OCI-LY7 (cell line): ENCODE measurements at regions not wholly inside any gene's neighbourhood (a gene's known extent, or its start where the extent isn't known, plus 50 kb on each side); places are given as distances from the start of the nearest gene placed in this dataset.

Experiments used
- BruUV-seq: library from RNA; stranded (reverse); fragments of 400-500 nt; replicated peaks from 2 replicates; lab custom pipeline; 2021; lab: Mats Ljungman, UMichigan
- CTCF ChIA-PET: fragments of 300-600 bp; sonication (Branson Sonifier 250); formaldehyde crosslinking; loops from one replicate; lab custom pipeline; 2022; ENCODE audit warnings: antibody characterized with exemption; ENCODE audit not compliant: unreplicated experiment; lab: Charles Lee
- POLR2A ChIA-PET: fragments of 300-600 bp; sonication (Branson Sonifier 250); formaldehyde crosslinking; loops from one replicate; lab custom pipeline; 2022; ENCODE audit warnings: antibody characterized with exemption; lab: Charles Lee
- DNase-seq: peaks from one replicate; pipeline ENCODE4 v3.0.0-alpha.2; 2015; ENCODE audit warnings: low spot score
- H2AFZ ChIP-seq: fragments of 200-600 bp; sonication (generic), shearing (Covaris generic); 2 replicates; pipeline ENCODE4 v1.6.1; 2014; ENCODE audit warnings: mild to moderate bottlenecking, antibody characterized with exemption, low read length, moderate library complexity
- H3K27ac ChIP-seq: fragments of 200-600 bp; sonication (generic); 2 replicates; pipeline ENCODE4 v1.5.1; 2014; ENCODE audit warnings: mixed run types, low read depth, mild to moderate bottlenecking, moderate library complexity, low read length, inconsistent platforms; ENCODE audit not compliant: poor library complexity, severe bottlenecking
- H3K36me3 ChIP-seq: fragments of 200-600 bp; sonication (generic); 2 replicates; pipeline ENCODE4 v1.6.1; 2014; ENCODE audit warnings: mild to moderate bottlenecking, antibody characterized with exemption, low read length, moderate library complexity, mixed read lengths; ENCODE audit not compliant: insufficient read depth
- H3K4me1 ChIP-seq: fragments of 200-600 bp; sonication (generic); 2 replicates; pipeline ENCODE4 v1.5.1; 2014; ENCODE audit warnings: mild to moderate bottlenecking, low read length; ENCODE audit not compliant: insufficient read depth, poor library complexity, severe bottlenecking
- H3K4me2 ChIP-seq: fragments of 200-600 bp; sonication (generic); 2 replicates; pipeline ENCODE4 v1.6.1; 2014; ENCODE audit warnings: mild to moderate bottlenecking, low read length
- H3K4me3 ChIP-seq: fragments of 200-600 bp; sonication (generic); 2 replicates; pipeline ENCODE4 v1.5.1; 2014; ENCODE audit warnings: mild to moderate bottlenecking, low read depth, low read length; ENCODE audit not compliant: poor library complexity, severe bottlenecking
- H3K79me2 ChIP-seq: fragments of 200-600 bp; sonication (generic); 2 replicates; pipeline ENCODE4 v1.6.1; 2016; ENCODE audit warnings: low read depth, mild to moderate bottlenecking, low read length, moderate library complexity, mixed read lengths; ENCODE audit not compliant: insufficient read depth
- H3K9me2 ChIP-seq: fragments of 200-600 bp; sonication (generic); 2 replicates; pipeline ENCODE4 v1.6.1; 2016; ENCODE audit warnings: mild to moderate bottlenecking, low read length, mixed read lengths; ENCODE audit not compliant: insufficient read depth
- H3K9me3 ChIP-seq: fragments of 200-600 bp; sonication (generic); 2 replicates; pipeline ENCODE4 v1.6.1; 2014; ENCODE audit warnings: mild to moderate bottlenecking, mixed run types, low read length, mixed read lengths
- H4K20me1 ChIP-seq: fragments of 200-600 bp; sonication (generic); 2 replicates; pipeline ENCODE4 v1.6.1; 2014; ENCODE audit warnings: mild to moderate bottlenecking, antibody characterized with exemption, low read length, moderate library complexity, mixed read lengths; ENCODE audit not compliant: insufficient read depth
- CTCF ChIP-seq: fragments of 200-600 bp; sonication (generic); conservative IDR thresholded peaks from 2 replicates; pipeline ENCODE4 v1.5.1; 2014; ENCODE audit warnings: mild to moderate bottlenecking, antibody characterized with exemption, low read length, moderate library complexity, mixed read lengths
- EZH2phosphoT487 ChIP-seq: fragments of 200-600 bp; sonication (generic); IDR thresholded peaks from 2 replicates; pipeline ENCODE4 v1.6.1; 2018; ENCODE audit warnings: low read depth, borderline replicate concordance, mild to moderate bottlenecking, mixed run types, antibody characterized with exemption, low read length, moderate library complexity, mixed read lengths
- intact Hi-C: fragments of 100-400 bp; cut with micrococcal nuclease; formaldehyde crosslinking; loops from one replicate; pipeline ENCODE4 v1.10.0; 2022; ENCODE audit not compliant: unreplicated experiment

- Histone ChIP-seq H4K20me1 (no peaks in the 10 kb centered on the region), H3K9me2 (no peaks in the 10 kb centered on the region), H3K9me3 (no peaks in the 10 kb centered on the region), H3K4me1 (no peaks in the 10 kb centered on the region), H3K4me3 (no peak overlapping the region), H3K27ac (no peak overlapping the region), H3K4me2 (no peak overlapping the region), H2AFZ (no peak overlapping the region), H3K79me2 (no peaks in the 10 kb centered on the region), H3K36me3 (no peaks in the 10 kb centered on the region)
- CTCF ChIA-PET, result no interaction called here
- DNase-seq, result no peak
- POLR2A ChIA-PET, result no interaction called here
- intact Hi-C loops, result no loop called here
- no peak for TF ChIP-seq CTCF
- TF ChIP-seq EZH2phosphoT487, result no peak
- BruUV-seq, result no TSS peak
Observed at GRCh38 chr10:118977835-118978234, 51.7 kb upstream of the NANOS1 start.

GRCh38 chr10:118978316-118978997 lies 51.1 kb upstream of the NANOS1 start:
- DNase-seq, result no peak
- no peaks in the 10 kb centered on the region for H3K9me3 ChIP-seq
- H3K4me3 ChIP-seq, result no peak overlapping the region
- H3K27ac ChIP-seq, result no peak overlapping the region
- H2AFZ ChIP-seq, result no peak overlapping the region
- no TSS peak for BruUV-seq
- ChIA-PET POLR2A (no interaction called here), CTCF (no interaction called here)
- intact Hi-C loops, result no loop called here
- no peaks in the 10 kb centered on the region for H3K36me3 ChIP-seq
- no peaks in the 10 kb centered on the region for H3K79me2 ChIP-seq
- H4K20me1 ChIP-seq, result no peaks in the 10 kb centered on the region
- no peaks in the 10 kb centered on the region for H3K9me2 ChIP-seq
- no peaks in the 10 kb centered on the region for H3K4me1 ChIP-seq
- H3K4me2 ChIP-seq, result no peak overlapping the region
- no peak for TF ChIP-seq CTCF

GRCh38 chr10:118978998-118979350 lies 50.5 kb upstream of the NANOS1 start:
- BruUV-seq, result no TSS peak
- H4K20me1 ChIP-seq, result no peaks in the 10 kb centered on the region
- no peak for DNase-seq
- no peak overlapping the region for H3K27ac ChIP-seq
- no peaks in the 10 kb centered on the region for H3K4me1 ChIP-seq
- intact Hi-C loops, result no loop called here
- H3K9me2 ChIP-seq, result no peaks in the 10 kb centered on the region
- H3K79me2 ChIP-seq, result no peaks in the 10 kb centered on the region
- TF ChIP-seq EZH2phosphoT487 (no peak), CTCF (no peak)
- H3K9me3 ChIP-seq, result no peaks in the 10 kb centered on the region
- no peak overlapping the region for H2AFZ ChIP-seq
- ChIA-PET POLR2A (no interaction called here), CTCF (no interaction called here)
- no peaks in the 10 kb centered on the region for H3K36me3 ChIP-seq
- no peak overlapping the region for H3K4me3 ChIP-seq
- no peak overlapping the region for H3K4me2 ChIP-seq
